EL (cell line): ENCODE measurements at regions not wholly inside any gene's neighbourhood (a gene's known extent, or its start where the extent isn't known, plus 50 kb on each side); places are given as distances from the start of the nearest gene placed in this dataset.
"Not testable (repeated sequence)": the region's sequence is repeated elsewhere in the genome, so short reads cannot be mapped to it uniquely, and the experiment has no call there.

Experiments
- DNase-seq: peaks from one replicate; pipeline ENCODE4 v3.0.0-alpha.2; 2016

- DNase-seq, result no peak
Observed at GRCh38 chr12:89151536-89151935, 200.8 kb downstream of the DUSP6 start.

- DNase-seq, result not testable (repeated sequence)
Observed at GRCh38 chr12:89150789-89151188, 201.5 kb downstream of the DUSP6 start.

- no peak for DNase-seq
Observed at GRCh38 chr12:89140602-89141238, 211.6 kb downstream of the DUSP6 start.

- peak; percentile 26 for DNase-seq
Observed at GRCh38 chr12:89140141-89140540, 212.2 kb downstream of the DUSP6 start.

GRCh38 chr12:89139390-89139789 is 212.9 kb downstream of the DUSP6 start:
- DNase-seq, result no peak

- no peak for DNase-seq
Observed at GRCh38 chr12:89138048-89138852, 214.1 kb downstream of the DUSP6 start.

- DNase-seq, result peak; percentile 53
Observed at GRCh38 chr12:89135976-89136634, 216.2 kb downstream of the DUSP6 start.

- no peak for DNase-seq
Observed at GRCh38 chr12:89134213-89134770, 218.0 kb downstream of the DUSP6 start.

GRCh38 chr12:89129167-89129870 is 223.0 kb downstream of the DUSP6 start:
- DNase-seq, result no peak

- DNase-seq, result no peak
Observed at GRCh38 chr12:89126712-89127111, 225.6 kb downstream of the DUSP6 start.

GRCh38 chr12:89122852-89123251 is 229.4 kb downstream of the DUSP6 start:
- DNase-seq, result no peak

GRCh38 chr12:89117448-89118034 is 234.8 kb downstream of the DUSP6 start:
- peak; percentile 3 for DNase-seq

- no peak for DNase-seq
Observed at GRCh38 chr12:89111964-89112363, 240.3 kb downstream of the DUSP6 start.

- DNase-seq, result no peak
Observed at GRCh38 chr12:89108265-89108664, 244.0 kb downstream of the DUSP6 start.

GRCh38 chr12:89106950-89107349 is 245.4 kb downstream of the DUSP6 start:
- DNase-seq, result no peak

- DNase-seq, result no peak
Observed at GRCh38 chr12:89105243-89105642, 247.1 kb downstream of the DUSP6 start.

- DNase-seq, result no peak
Observed at GRCh38 chr12:89103831-89104230, 248.5 kb downstream of the DUSP6 start.

GRCh38 chr12:89101440-89101839 is 250.9 kb downstream of the DUSP6 start:
- DNase-seq, result no peak

GRCh38 chr12:89098441-89099112 is 253.7 kb downstream of the DUSP6 start:
- DNase-seq, result no peak

GRCh38 chr12:89092297-89092696 is 260.0 kb downstream of the DUSP6 start:
- DNase-seq, result no peak

GRCh38 chr12:89091293-89091841 is 260.9 kb downstream of the DUSP6 start:
- DNase-seq, result no peak

GRCh38 chr12:89089264-89089663 is 263.0 kb downstream of the DUSP6 start:
- no peak for DNase-seq
